ENCODE measurements at regions not wholly inside any gene's neighbourhood (a gene's known extent, or its start where the extent isn't known, plus 50 kb on each side); places are given as distances from the start of the nearest gene placed in this dataset.

DNA sequence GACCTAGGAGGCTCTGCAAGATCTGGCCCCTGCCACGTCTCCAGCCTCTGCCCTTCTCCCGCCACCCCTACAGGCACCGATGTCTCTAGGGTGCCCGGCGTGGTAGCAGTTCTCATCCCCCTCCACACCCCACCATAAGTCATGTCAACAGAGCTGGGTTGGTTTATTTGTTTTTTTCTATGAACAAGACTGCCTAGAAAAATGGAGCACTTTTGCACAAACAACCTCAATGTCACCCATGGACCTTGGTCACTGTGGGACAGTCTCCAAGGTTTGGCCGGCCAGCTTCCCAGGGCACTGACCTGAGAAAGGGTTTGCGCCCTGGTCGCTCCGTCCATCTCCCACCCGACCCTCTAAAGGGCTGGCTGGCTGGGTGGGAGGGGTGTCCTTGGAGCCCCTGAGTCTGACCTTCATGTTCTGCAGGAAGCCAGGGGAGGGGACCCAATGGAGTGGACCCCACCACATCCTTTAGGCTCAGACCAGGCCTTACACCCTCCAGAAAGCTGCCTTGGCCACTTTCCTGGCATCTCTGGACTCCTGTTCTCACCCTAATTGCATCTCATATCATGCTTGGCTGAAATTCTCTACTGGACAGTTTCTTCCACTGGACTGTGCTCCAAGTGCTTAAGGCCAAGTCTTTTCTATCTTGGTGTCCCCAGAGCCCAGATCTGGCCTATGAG is 104.8 kb upstream of the PTPN1 start:
- ATAC-seq (no peak), DNase-seq (no peak), FAIRE-seq (no peak)
- H3K27ac ChIP-seq: no peak overlapping the region
- peaks cover 0 to 6% (median 0%) of the 10 kb centered on the region in 3 donors for H3K4me1 ChIP-seq
- no peaks in the 10 kb centered on the region for H3K27me3 ChIP-seq
- TF ChIP-seq, protein P1, sequence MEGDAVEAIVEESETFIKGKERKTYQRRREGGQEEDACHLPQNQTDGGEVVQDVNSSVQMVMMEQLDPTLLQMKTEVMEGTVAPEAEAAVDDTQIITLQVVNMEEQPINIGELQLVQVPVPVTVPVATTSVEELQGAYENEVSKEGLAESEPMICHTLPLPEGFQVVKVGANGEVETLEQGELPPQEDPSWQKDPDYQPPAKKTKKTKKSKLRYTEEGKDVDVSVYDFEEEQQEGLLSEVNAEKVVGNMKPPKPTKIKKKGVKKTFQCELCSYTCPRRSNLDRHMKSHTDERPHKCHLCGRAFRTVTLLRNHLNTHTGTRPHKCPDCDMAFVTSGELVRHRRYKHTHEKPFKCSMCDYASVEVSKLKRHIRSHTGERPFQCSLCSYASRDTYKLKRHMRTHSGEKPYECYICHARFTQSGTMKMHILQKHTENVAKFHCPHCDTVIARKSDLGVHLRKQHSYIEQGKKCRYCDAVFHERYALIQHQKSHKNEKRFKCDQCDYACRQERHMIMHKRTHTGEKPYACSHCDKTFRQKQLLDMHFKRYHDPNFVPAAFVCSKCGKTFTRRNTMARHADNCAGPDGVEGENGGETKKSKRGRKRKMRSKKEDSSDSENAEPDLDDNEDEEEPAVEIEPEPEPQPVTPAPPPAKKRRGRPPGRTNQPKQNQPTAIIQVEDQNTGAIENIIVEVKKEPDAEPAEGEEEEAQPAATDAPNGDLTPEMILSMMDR (IDR thresholded peaks at IDR 0.05): no peak
- no peaks in the 10 kb centered on the region for H3K36me3 ChIP-seq
- no peak overlapping the region for H3K4me3 ChIP-seq
- H3K9me3 ChIP-seq: no peaks in the 10 kb centered on the region
- 80 to 83% methylated on average over 10 of the region's 10 CpGs for WGBS, 2 donors
- intact Hi-C loops (cut with DNase I): no loop called here

DNA sequence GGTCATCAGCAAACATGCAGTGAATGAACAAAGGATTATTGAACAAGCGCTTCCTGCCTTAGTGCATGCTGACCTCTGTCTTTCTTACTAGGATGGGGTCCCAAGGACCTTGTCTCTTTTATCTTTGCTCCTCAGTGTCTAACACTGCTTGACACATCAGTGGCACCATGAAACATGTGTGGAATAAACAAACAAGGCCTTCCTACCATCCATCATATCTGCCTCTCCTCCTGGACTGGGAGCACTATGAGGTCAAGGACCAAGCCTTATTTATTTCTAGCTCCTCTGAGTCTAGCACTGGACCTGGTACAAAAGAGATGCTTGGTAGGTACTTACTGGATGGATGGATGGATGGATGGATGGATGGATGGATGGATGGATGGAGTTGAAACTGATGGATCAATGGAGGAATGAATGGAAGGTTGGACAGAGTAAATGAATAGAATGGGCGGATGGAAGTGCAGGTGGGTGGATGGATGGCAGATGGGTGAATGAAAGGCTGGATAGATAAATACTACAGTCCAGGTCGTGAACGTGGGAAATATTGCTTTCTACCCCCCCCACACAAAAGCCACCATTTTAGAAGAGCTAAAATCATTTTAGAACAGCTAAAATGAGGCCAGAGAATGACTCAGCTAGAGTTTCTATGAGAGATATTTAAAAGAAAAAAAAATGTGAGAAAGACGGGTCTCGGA is 104.1 kb upstream of the PTPN1 start:
- WGBS, 2 donors: 88 to 93% methylated on average over 6 of the region's 6 CpGs
- no peak overlapping the region for H3K4me3 ChIP-seq
- no peak overlapping the region for H3K27ac ChIP-seq
- FAIRE-seq: no peak
- TF ChIP-seq, protein P1 (IDR thresholded peaks at IDR 0.05): no peak
- no peak for DNase-seq
- no peaks in the 10 kb centered on the region for H3K36me3 ChIP-seq
- no peaks in the 10 kb centered on the region for H3K27me3 ChIP-seq
- H3K9me3 ChIP-seq: no peaks in the 10 kb centered on the region
- intact Hi-C loops (cut with DNase I): no loop called here
- no peak for ATAC-seq
- peaks cover 0 to 5% (median 0%) of the 10 kb centered on the region in 3 donors for H3K4me1 ChIP-seq

DNA sequence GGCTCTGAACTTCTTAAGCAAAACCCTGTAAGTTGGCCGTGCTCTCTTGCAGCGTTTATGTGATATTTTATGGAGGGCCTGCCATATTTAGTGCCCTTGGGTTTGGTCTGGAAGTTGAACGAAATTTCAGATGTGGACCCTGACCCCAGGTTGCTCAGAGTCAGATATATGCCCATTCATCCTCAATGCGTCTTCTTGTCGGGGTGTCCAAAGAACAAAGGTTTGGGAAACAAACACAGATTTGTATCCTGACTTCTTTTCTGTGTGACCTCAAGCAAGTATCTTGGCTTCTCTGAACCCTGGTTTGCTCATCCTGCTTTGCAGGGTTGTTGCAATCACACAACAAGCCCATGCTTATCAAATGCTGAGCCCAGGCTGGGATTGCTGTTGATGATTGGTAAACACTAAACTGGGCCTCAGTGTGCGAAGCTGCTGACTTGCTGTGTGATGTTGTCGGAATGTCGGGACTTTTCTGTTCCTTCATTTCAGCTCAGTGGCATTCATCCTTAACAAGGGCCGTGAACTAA is 103.5 kb upstream of the PTPN1 start:
- no peak overlapping the region for H3K27ac ChIP-seq
- FAIRE-seq (no peak), DNase-seq (no peak), ATAC-seq (no peak)
- 90 to 91% methylated on average over 9 of the region's 9 CpGs for WGBS, 2 donors
- H3K36me3 ChIP-seq: no peaks in the 10 kb centered on the region
- TF ChIP-seq, protein P1 (IDR thresholded peaks at IDR 0.05): no peak
- H3K27me3 ChIP-seq: no peaks in the 10 kb centered on the region
- intact Hi-C loops (cut with DNase I): no loop called here
- no peak overlapping the region for H3K4me3 ChIP-seq
- peaks cover 0 to 6% (median 0%) of the 10 kb centered on the region in 3 donors for H3K4me1 ChIP-seq
- H3K9me3 ChIP-seq: no peaks in the 10 kb centered on the region

DNA sequence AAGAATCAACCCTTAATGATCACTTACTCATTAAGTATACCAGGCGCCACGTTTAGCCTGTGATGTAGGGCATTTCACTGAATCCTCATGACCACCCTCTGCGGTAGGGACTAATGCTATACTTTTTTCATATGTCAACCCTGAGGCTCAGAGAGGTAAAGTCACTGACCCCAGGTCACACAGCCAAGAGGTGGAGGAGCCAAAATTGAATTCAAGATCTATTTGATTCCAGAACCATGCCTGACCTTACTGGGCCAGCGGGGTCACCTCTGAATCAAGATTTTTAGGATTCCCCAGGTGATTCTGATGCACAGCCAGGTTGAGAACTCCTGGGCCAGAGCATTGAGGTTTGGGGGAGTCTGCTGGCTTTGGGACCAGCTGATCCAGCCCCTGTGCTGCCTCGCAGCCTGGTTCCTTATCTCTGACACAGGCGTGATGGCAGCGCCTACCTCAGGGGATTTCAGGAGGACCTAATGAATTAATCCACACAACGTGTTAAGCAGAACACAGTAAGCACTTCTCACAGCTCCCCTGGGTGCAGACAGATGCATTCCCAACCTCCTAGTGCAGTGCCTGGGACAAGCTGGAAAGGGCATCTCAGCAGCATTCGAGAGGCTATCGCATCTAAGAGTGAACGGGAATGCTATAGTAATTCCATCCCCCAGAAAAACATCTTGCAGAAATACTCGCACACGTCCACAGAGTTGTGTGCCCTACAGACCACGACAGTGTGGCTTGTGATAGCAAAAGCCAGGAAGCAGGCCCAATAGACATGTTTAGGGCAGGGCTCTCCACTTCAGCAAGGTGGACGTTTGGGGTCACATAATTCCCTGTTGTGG is 101.4 kb upstream of the PTPN1 start:
- no peak for FAIRE-seq
- WGBS, 2 donors: 82 to 85% methylated on average over 15 of the region's 15 CpGs
- no peak overlapping the region for H3K27ac ChIP-seq
- no peaks in the 10 kb centered on the region for H3K36me3 ChIP-seq
- no peak for DNase-seq
- ATAC-seq: no peak
- TF ChIP-seq, protein P1 (IDR thresholded peaks at IDR 0.05): no peak
- no peaks in the 10 kb centered on the region for H3K27me3 ChIP-seq
- intact Hi-C loops (cut with DNase I): no loop called here
- peaks cover 0 to 9% (median 0%) of the 10 kb centered on the region in 3 donors for H3K4me1 ChIP-seq
- no peak overlapping the region for H3K4me3 ChIP-seq
- H3K9me3 ChIP-seq: no peaks in the 10 kb centered on the region

All from pancreas (tissue), 10 donors.